HEK293T (cell line): ENCODE measurements at regions not wholly inside any gene's neighbourhood (a gene's known extent, or its start where the extent isn't known, plus 50 kb on each side); places are given as distances from the start of the nearest gene placed in this dataset.

ENCODE experiments used
- CTCF ChIA-PET: fragments of 350-600 bp; formaldehyde crosslinking; extraction: SDS; loops from one replicate; lab custom pipeline; 2021; ENCODE audit warnings: antibody characterized with exemption, inconsistent platforms; lab: Yijun Ruan, JAX
- POLR2A ChIA-PET: fragments of 350-600 bp; formaldehyde crosslinking; extraction: SDS; loops from one replicate; lab custom pipeline; 2020; ENCODE audit warnings: antibody characterized with exemption, inconsistent platforms; lab: Yijun Ruan, JAX
- DNase-seq: peaks from one replicate; pipeline ENCODE4 v3.0.0; 2012; ENCODE audit warnings: mixed read lengths; ENCODE audit errors: extremely low spot score
- ARNT ChIP-seq: fragments of 450-650 bp; IDR thresholded peaks from 2 replicates; pipeline ENCODE4 v1.6.1; 2017; ENCODE audit warnings: mild to moderate bottlenecking
- BHLHE40 ChIP-seq: fragments of 450-650 bp; IDR thresholded peaks from 2 replicates; pipeline ENCODE4 v1.6.1; 2016; ENCODE audit warnings: mild to moderate bottlenecking, moderate library complexity, borderline replicate concordance
- CTBP1 ChIP-seq: fragments of 450-650 bp; IDR thresholded peaks from 2 replicates; pipeline ENCODE4 v1.6.1; 2016; ENCODE audit warnings: borderline replicate concordance
- ELF4 ChIP-seq: fragments of 450-650 bp; IDR thresholded peaks from 2 replicates; pipeline ENCODE4 v1.6.1; 2017; ENCODE audit warnings: antibody characterized with exemption
- FOXA1 ChIP-seq: fragments of 450-650 bp; IDR thresholded peaks from 2 replicates; pipeline ENCODE4 v1.6.1; 2016; ENCODE audit warnings: mild to moderate bottlenecking
- FOXK2 ChIP-seq: fragments of 450-650 bp; IDR thresholded peaks from 2 replicates; pipeline ENCODE4 v1.6.1; 2016; ENCODE audit warnings: mild to moderate bottlenecking
- FOXM1 ChIP-seq: fragments of 450-650 bp; IDR thresholded peaks from 2 replicates; pipeline ENCODE4 v1.6.1; 2017; ENCODE audit warnings: mild to moderate bottlenecking, borderline replicate concordance
- HDGF ChIP-seq: fragments of 450-650 bp; IDR thresholded peaks from 2 replicates; pipeline ENCODE4 v1.6.1; 2017; ENCODE audit warnings: antibody characterized with exemption, borderline replicate concordance
- L3MBTL2 ChIP-seq: fragments of 450-650 bp; conservative IDR thresholded peaks from 2 replicates; pipeline ENCODE4 v1.6.1; 2016; ENCODE audit warnings: mild to moderate bottlenecking
- LEF1 ChIP-seq: fragments of 450-650 bp; IDR thresholded peaks from 2 replicates; pipeline ENCODE4 v1.6.1; 2017; ENCODE audit warnings: mild to moderate bottlenecking, borderline replicate concordance
- NFRKB ChIP-seq: fragments of 450-650 bp; IDR thresholded peaks from 2 replicates; pipeline ENCODE4 v1.6.1; 2016; ENCODE audit warnings: mild to moderate bottlenecking, moderate library complexity
- PKNOX1 ChIP-seq: fragments of 450-650 bp; IDR thresholded peaks from 2 replicates; pipeline ENCODE4 v1.6.1; 2016
- SP1 ChIP-seq: fragments of 450-650 bp; IDR thresholded peaks from 2 replicates; pipeline ENCODE4 v1.6.1; 2017
- SUZ12 ChIP-seq: fragments of 450-650 bp; IDR thresholded peaks from 2 replicates; pipeline ENCODE4 v1.6.1; 2016; ENCODE audit warnings: mild to moderate bottlenecking
- TARDBP ChIP-seq: fragments of 450-650 bp; IDR thresholded peaks from 2 replicates; pipeline ENCODE4 v1.6.1; 2016
- ZNF384 ChIP-seq: fragments of 450-650 bp; IDR thresholded peaks from 2 replicates; pipeline ENCODE4 v1.6.1; 2016

- POLR2A ChIA-PET, result no interaction called here
- no peak for DNase-seq
- CTCF ChIA-PET, result no interaction called here
Observed at GRCh38 chr21:14699433-14700407, 153.6 kb upstream of the SAMSN1 start.

DNA sequence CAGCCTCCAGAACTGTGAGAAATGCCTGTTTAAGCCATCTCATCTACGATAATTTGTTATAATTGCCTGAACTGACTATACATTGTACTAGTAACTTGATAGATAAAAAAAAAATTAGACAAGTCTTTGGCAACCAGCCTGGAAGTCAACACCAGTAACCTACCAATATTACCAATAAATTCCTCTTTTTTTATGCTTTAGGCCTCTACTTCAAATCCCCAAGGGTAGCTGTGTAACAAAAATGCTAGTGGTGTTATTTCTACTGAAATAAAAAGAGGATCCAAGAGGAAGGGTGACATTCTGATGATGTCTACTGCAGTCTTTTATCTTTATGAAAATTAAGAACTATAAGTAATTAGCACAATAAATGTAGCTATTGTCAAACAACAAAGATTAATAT is 151.7 kb upstream of the SAMSN1 start:
- no peak for DNase-seq
- CTCF ChIA-PET, result no interaction called here
- POLR2A ChIA-PET, result no interaction called here
- no peak for TF ChIP-seq LEF1
- no peak for TF ChIP-seq SUZ12
- no peak for TF ChIP-seq ELF4
- TF ChIP-seq ZNF384, result no peak
- TF ChIP-seq NFRKB, result no peak
- TF ChIP-seq TARDBP, result no peak
- TF ChIP-seq FOXM1, result no peak
- no peak for TF ChIP-seq FOXA1
- no peak for TF ChIP-seq FOXK2
- TF ChIP-seq L3MBTL2, result no peak
- TF ChIP-seq SP1, result no peak
- TF ChIP-seq HDGF, result no peak
- TF ChIP-seq ARNT, result no peak
- TF ChIP-seq BHLHE40, result no peak
- no peak for TF ChIP-seq PKNOX1
- TF ChIP-seq CTBP1, result no peak

More at GRCh38 chr21:14699433-14700407, 153.6 kb upstream of the SAMSN1 start:
- TF ChIP-seq SP1, result no peak
- TF ChIP-seq FOXM1, result no peak
- TF ChIP-seq ARNT, result no peak
- TF ChIP-seq FOXK2, result no peak
- no peak for TF ChIP-seq CTBP1
- TF ChIP-seq ELF4, result no peak
- TF ChIP-seq FOXA1, result no peak
- TF ChIP-seq SUZ12, result no peak
- no peak for TF ChIP-seq BHLHE40
- no peak for TF ChIP-seq TARDBP
- no peak for TF ChIP-seq PKNOX1
- TF ChIP-seq L3MBTL2, result no peak
- TF ChIP-seq LEF1, result no peak

- ChIA-PET CTCF (no interaction called here), POLR2A (no interaction called here)
- DNase-seq, result no peak
- TF ChIP-seq LEF1 (no peak), ZNF384 (no peak), ELF4 (no peak), PKNOX1 (no peak), FOXK2 (no peak)
Observed at GRCh38 chr21:14694817-14695216, 148.7 kb upstream of the SAMSN1 start.

GRCh38 chr21:14693997-14694396 is 147.9 kb upstream of the SAMSN1 start:
- CTCF ChIA-PET, result no interaction called here
- POLR2A ChIA-PET, result no interaction called here
- TF ChIP-seq ELF4 (no peak), SP1 (no peak), HDGF (no peak), ZNF384 (no peak), CTBP1 (no peak)
- DNase-seq, result no peak

GRCh38 chr21:14691914-14692313 is 145.8 kb upstream of the SAMSN1 start:
- TF ChIP-seq TARDBP (no peak), ELF4 (no peak), FOXK2 (no peak), CTBP1 (no peak), SUZ12 (no peak)
- no peak for DNase-seq
- ChIA-PET POLR2A (no interaction called here), CTCF (no interaction called here)

- ChIA-PET POLR2A (no interaction called here), CTCF (no interaction called here)
- no peak for TF ChIP-seq ZNF384
- no peak for TF ChIP-seq CTBP1
- TF ChIP-seq ARNT, result no peak
- TF ChIP-seq TARDBP, result no peak
- TF ChIP-seq HDGF, result no peak
- TF ChIP-seq FOXM1, result no peak
- no peak for TF ChIP-seq SUZ12
- no peak for TF ChIP-seq NFRKB
- no peak for TF ChIP-seq FOXK2
- no peak for TF ChIP-seq FOXA1
- TF ChIP-seq L3MBTL2, result no peak
- TF ChIP-seq SP1, result no peak
- DNase-seq, result no peak
Observed at GRCh38 chr21:14690886-14691285, 144.8 kb upstream of the SAMSN1 start.

DNA sequence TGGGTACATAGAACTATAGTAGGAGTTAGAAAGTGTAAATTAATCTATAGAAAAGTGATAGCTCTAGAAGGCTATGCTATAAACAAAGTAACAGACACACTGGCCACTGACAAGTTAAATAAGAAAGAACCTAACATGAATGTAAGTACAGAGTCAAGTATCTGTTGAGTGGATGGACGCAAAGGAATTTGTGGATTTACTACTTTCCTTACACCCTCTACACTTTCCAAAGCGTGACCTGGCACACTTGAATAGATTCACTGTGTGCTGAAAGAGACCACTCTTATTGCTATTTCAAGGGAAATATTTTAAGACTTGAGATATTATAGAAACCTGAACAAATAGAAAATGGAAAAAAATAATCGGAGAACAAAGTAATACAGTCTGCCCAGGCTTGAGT is 142.8 kb upstream of the SAMSN1 start:
- CTCF ChIA-PET, result no interaction called here
- POLR2A ChIA-PET, result no interaction called here
- TF ChIP-seq ELF4 (no peak), PKNOX1 (no peak), FOXM1 (no peak), BHLHE40 (no peak), CTBP1 (no peak), TARDBP (no peak), FOXA1 (no peak), L3MBTL2 (no peak), LEF1 (no peak), SP1 (no peak), HDGF (no peak), NFRKB (no peak), FOXK2 (no peak), ARNT (no peak), ZNF384 (no peak), SUZ12 (no peak)
- DNase-seq, result no peak
